Endothelial cell of umbilical vein (primary cell): ENCODE measurements at regions not wholly inside any gene's neighbourhood (a gene's known extent, or its start where the extent isn't known, plus 50 kb on each side); places are given as distances from the start of the nearest gene placed in this dataset.

Source experiments
- BruUV-seq: library from RNA; stranded (reverse); fragments of 400-500 nt; replicated peaks from 2 replicates; lab custom pipeline; 2021; lab: Mats Ljungman, UMichigan
- CTCF ChIA-PET: fragments of 300-600, 350-600 bp; sonication (Branson Sonifier 250); formaldehyde crosslinking; loops from one replicate; lab custom pipeline; 2021; ENCODE audit warnings: antibody characterized with exemption, inconsistent platforms; lab: Charles Lee
- POLR2A ChIA-PET: fragments of 300-600, 350-600 bp; sonication (Branson Sonifier 250); formaldehyde crosslinking; loops from one replicate; lab custom pipeline; 2021; ENCODE audit warnings: antibody characterized with exemption, inconsistent platforms; lab: Charles Lee
- DNase-seq: peaks from one replicate; pipeline ENCODE4 v3.0.0-alpha.2; 2011; ENCODE audit warnings: low read depth, low spot score
- FAIRE-seq: peaks from 2 replicates; lab custom pipeline; 2011; peaks lifted over from hg19 to GRCh38; lab: Jason Lieb, UNC
- H2AFZ ChIP-seq: 2 replicates; pipeline ENCODE4 v1.6.0; 2012; ENCODE audit warnings: low read depth, low read length, control low read depth, inconsistent platforms
- H3K27ac ChIP-seq: 2 replicates; pipeline ENCODE4 v1.5.1; 2011; ENCODE audit warnings: low read depth, mild to moderate bottlenecking, control low read depth, low read length, moderate library complexity; ENCODE audit not compliant: insufficient read depth
- H3K27me3 ChIP-seq, 2 experiments: 2 replicates each; pipeline versions ENCODE4 v1.6.0 to v1.6.1; 2011; ENCODE audit warnings: low read length in 2 of 2, mixed read lengths in 1 of 2; ENCODE audit not compliant: control insufficient read depth in 2 of 2, insufficient read depth in 2 of 2
- H3K36me3 ChIP-seq, 2 experiments: 2 replicates in 1 of 2; 3 replicates in 1 of 2; pipeline ENCODE4 v1.5.1; 2011; ENCODE audit warnings: low read length in 2 of 2, mild to moderate bottlenecking in 1 of 2, moderate library complexity in 1 of 2; ENCODE audit not compliant: control insufficient read depth in 2 of 2, insufficient read depth in 2 of 2; ENCODE audit errors: extremely low read depth in 1 of 2
- H3K4me1 ChIP-seq: 3 replicates; pipeline ENCODE4 v1.5.1; 2011; ENCODE audit warnings: mild to moderate bottlenecking, low read length; ENCODE audit not compliant: control insufficient read depth, insufficient read depth; ENCODE audit errors: extremely low read depth
- H3K4me2 ChIP-seq: 2 replicates; pipeline ENCODE4 v1.6.1; 2011; ENCODE audit warnings: low read length, control low read depth, mixed read lengths; ENCODE audit not compliant: insufficient read depth
- H3K4me3 ChIP-seq, 3 experiments: fragments of 200-600 bp in 1 of 3; sonication (generic), shearing (Covaris generic) in 1 of 3; replicated peaks in 1 of 3; 2 replicates each; pipeline ENCODE4 v1.5.1; 2011 to 2016; ENCODE audit warnings: control low read depth in 3 of 3, low read length in 3 of 3, mild to moderate bottlenecking in 2 of 3, inconsistent platforms in 1 of 3, low read depth in 1 of 3, moderate library complexity in 1 of 3; ENCODE audit not compliant: insufficient read depth in 1 of 3
- H3K79me2 ChIP-seq: 2 replicates; pipeline ENCODE4 v1.6.0; 2012; ENCODE audit warnings: low read length, inconsistent platforms; ENCODE audit not compliant: control insufficient read depth, insufficient read depth
- H3K9ac ChIP-seq: replicated peaks from 2 replicates; pipeline ENCODE3; 2011; ENCODE audit warnings: low read length, control low read depth; ENCODE audit not compliant: insufficient read depth; ENCODE audit errors: extremely low read depth
- H3K9me1 ChIP-seq: replicated peaks from 3 replicates; pipeline ENCODE4 v1.6.0; 2011; ENCODE audit warnings: mild to moderate bottlenecking, low read length; ENCODE audit not compliant: control insufficient read depth, insufficient read depth; ENCODE audit errors: extremely low read depth
- H3K9me3 ChIP-seq: replicated peaks from 2 replicates; pipeline ENCODE4 v1.5.1; 2012; ENCODE audit warnings: low read length, inconsistent platforms; ENCODE audit not compliant: control insufficient read depth, insufficient read depth
- H4K20me1 ChIP-seq: replicated peaks from 2 replicates; pipeline ENCODE3; 2011; ENCODE audit warnings: mild to moderate bottlenecking, low read length; ENCODE audit not compliant: control insufficient read depth, insufficient read depth; ENCODE audit errors: extremely low read depth
- CTCF ChIP-seq, 2 donors: IDR thresholded peaks; 1 replicate in 1 of 2; 2 replicates in 1 of 2; pipeline ENCODE4 v1.5.1; 2011; ENCODE audit warnings: low read length in 2 of 2, mild to moderate bottlenecking in 2 of 2, moderate library complexity in 2 of 2, control low read depth in 1 of 2, inconsistent platforms in 1 of 2, low read depth in 1 of 2; ENCODE audit not compliant: insufficient read depth in 1 of 2; ENCODE audit errors: extremely low read depth in 1 of 2
- EZH2 ChIP-seq: IDR thresholded peaks from 2 replicates; pipeline ENCODE4 v1.6.1; 2012; ENCODE audit warnings: borderline replicate concordance, low read depth, mild to moderate bottlenecking, moderate library complexity, low read length, inconsistent platforms; ENCODE audit not compliant: severe bottlenecking
- FOS ChIP-seq: IDR thresholded peaks from 2 replicates; pipeline ENCODE4 v1.6.1; 2011; ENCODE audit warnings: mild to moderate bottlenecking, low read length, moderate library complexity, borderline replicate concordance; ENCODE audit not compliant: insufficient read depth
- GATA2 ChIP-seq: IDR thresholded peaks from 2 replicates; pipeline ENCODE4 v1.7.0; 2011; ENCODE audit warnings: low read depth, mild to moderate bottlenecking, moderate library complexity, mixed read lengths, low read length; ENCODE audit not compliant: insufficient read length, insufficient read depth
- JUN ChIP-seq: IDR thresholded peaks from 2 replicates; pipeline ENCODE4 v1.6.1; 2011; ENCODE audit warnings: borderline replicate concordance, low read depth; ENCODE audit not compliant: insufficient read length, insufficient read depth
- MYC ChIP-seq: IDR thresholded peaks from one replicate; pipeline ENCODE4 v1.6.1; 2011; ENCODE audit warnings: mild to moderate bottlenecking, low read depth, low read length
- POLR2A ChIP-seq: IDR thresholded peaks from 2 replicates; pipeline ENCODE4 v1.6.1; 2012; ENCODE audit warnings: low read depth, mild to moderate bottlenecking, control low read depth, low read length
- POLR2AphosphoS5 ChIP-seq: IDR thresholded peaks from 2 replicates; pipeline ENCODE4 v1.6.1; 2012; ENCODE audit warnings: low read depth, mild to moderate bottlenecking, control low read depth, low read length, moderate library complexity; ENCODE audit not compliant: insufficient read depth
- dilution Hi-C: fragments of 300-500 bp; cut with MboI; formaldehyde crosslinking; loops from one replicate; pipeline ENCODE4 v1.15.0; 2019; ENCODE audit warnings: low sequenced_read_pairs; ENCODE audit not compliant: extremely low pct_ligation_motif_present
- intact Hi-C: fragments of 100-400 bp; cut with micrococcal nuclease; formaldehyde crosslinking; loops from one replicate; pipeline ENCODE4 v1.10.0; 2022
- TF ChIP-seq, protein P1 (sequence below): IDR thresholded peaks from 2 replicates; pipeline ENCODE4 v1.6.1; 2011; ENCODE audit not compliant: insufficient read depth, insufficient read length

DNA sequence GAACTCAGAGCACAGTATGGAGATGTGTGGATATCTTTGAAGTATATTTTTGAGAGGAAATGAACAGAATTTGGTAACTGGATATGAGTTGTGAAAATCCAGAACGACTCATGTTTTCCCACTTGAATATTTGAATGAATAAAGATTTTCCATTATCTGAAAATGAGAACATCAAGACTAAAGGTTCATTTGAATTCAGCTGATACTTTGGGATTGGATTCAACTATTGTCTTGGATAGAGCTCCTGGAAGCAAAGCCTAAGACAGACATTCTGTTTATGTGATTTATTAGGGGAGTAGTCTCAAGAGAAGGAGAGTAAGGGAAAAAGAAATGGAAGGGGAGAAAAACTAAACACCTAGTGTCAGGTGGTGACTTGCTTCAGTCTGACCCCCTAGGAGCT, 256.0 kb upstream of the LYPLAL1 start:
- Histone ChIP-seq H3K9me3 (no peaks in the 10 kb centered on the region), H3K9ac (no peak overlapping the region), H3K4me2 (no peak overlapping the region), H3K4me3 (no peak overlapping the region), H3K9me1 (no peaks in the 10 kb centered on the region), H3K27me3 (no peaks in the 10 kb centered on the region), H2AFZ (no peak overlapping the region), H4K20me1 (no peaks in the 10 kb centered on the region), H3K4me1 (no peaks in the 10 kb centered on the region), H3K27ac (no peak overlapping the region), H3K79me2 (no peaks in the 10 kb centered on the region), H3K36me3 (no peaks in the 10 kb centered on the region)
- intact Hi-C loops = no loop called here
- TF ChIP-seq POLR2AphosphoS5 (no peak), JUN (no peak), FOS (no peak), CTCF (IDR thresholded peaks at IDR 0.05; ENCODE audit: extremely low read depth in 1 of 2, insufficient read depth in 1 of 2, low read depth in 1 of 2, low read length in 2 of 2) (no peak), MYC (no peak), GATA2 (no peak), EZH2 (no peak), POLR2A (no peak)
- TF ChIP-seq, protein P1, sequence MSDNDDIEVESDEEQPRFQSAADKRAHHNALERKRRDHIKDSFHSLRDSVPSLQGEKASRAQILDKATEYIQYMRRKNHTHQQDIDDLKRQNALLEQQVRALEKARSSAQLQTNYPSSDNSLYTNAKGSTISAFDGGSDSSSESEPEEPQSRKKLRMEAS = no peak
- DNase-seq (no peak), FAIRE-seq (no peak)
- no TSS peak for BruUV-seq
- CTCF ChIA-PET = interaction anchor here (1.1 to 1.7 kb wide), 2 partner anchors 13 to 28 kb away, joined by 4 to 7 read pairs; no protein-coding TSS in a partner anchor
- dilution Hi-C loops = no loop called here
- POLR2A ChIA-PET = no interaction called here
